ENCODE measurements at regions not wholly inside any gene's neighbourhood (a gene's known extent, or its start where the extent isn't known, plus 50 kb on each side); places are given as distances from the start of the nearest gene placed in this dataset.

GRCh38 chr21:24294171-24294570, 1313.1 kb downstream of the MRPL39 start:
- no peak for DNase-seq (ENCODE audit: low read depth in 2 of 3, low spot score in 2 of 3)

DNA sequence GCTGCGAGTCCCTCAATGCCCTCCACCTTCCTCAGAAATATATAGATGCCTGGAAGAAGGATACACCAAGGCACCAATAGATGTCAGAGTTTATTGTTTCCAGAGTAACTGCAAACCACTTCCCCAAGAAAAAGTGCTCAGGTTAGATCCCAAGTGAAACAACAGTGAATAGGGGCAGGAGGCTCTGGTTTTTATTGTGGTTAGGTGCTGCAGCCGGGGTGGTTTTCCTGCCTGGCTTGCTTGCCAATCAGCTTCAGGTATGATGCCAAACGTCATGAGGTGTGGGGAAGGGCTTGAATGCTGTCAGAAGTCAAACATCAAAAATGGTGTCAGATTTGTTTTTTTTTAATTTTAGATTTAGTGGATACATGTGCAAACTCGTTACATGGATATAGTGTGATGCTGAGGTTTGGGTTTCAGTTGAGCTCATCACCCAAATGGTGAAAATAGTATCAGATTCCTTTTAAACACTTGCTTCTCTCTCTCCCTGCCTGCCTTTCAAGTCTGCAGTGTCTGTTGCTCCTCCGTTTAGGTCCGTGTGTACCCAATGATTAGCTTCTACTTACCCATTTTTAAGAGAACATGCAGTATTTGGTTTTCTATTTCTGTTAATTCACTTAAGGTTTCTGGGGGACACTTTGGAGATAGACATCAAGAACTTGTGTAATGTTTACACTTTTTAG, 1317.0 kb downstream of the MRPL39 start:
- DNase-seq (ENCODE audit: low read depth in 2 of 3, low spot score in 2 of 3): peak in 2 of 3 donors; percentile 13 to 46

GRCh38 chr21:24289539-24289938, 1317.7 kb downstream of the MRPL39 start:
- DNase-seq (ENCODE audit: low read depth in 2 of 3, low spot score in 2 of 3): no peak

GRCh38 chr21:24280596-24280995, 1326.7 kb downstream of the MRPL39 start:
- DNase-seq (ENCODE audit: low read depth in 2 of 3, low spot score in 2 of 3): no peak

GRCh38 chr21:24278711-24279110, 1328.6 kb downstream of the MRPL39 start:
- peak in 1 of 3 donors; percentile 46 for DNase-seq (ENCODE audit: low read depth in 2 of 3, low spot score in 2 of 3)

GRCh38 chr21:24276204-24276603, 1331.1 kb downstream of the MRPL39 start:
- no peak for DNase-seq (ENCODE audit: low read depth in 2 of 3, low spot score in 2 of 3)

- DNase-seq (ENCODE audit: low read depth in 2 of 3, low spot score in 2 of 3): no peak
These were observed 1331.7 kb downstream of the MRPL39 start for GRCh38 chr21:24275616-24276015.

- peak in 2 of 3 donors; percentile 77 to 93 for DNase-seq (ENCODE audit: low read depth in 2 of 3, low spot score in 2 of 3)
These were observed 1334.8 kb downstream of the MRPL39 start for GRCh38 chr21:24272521-24272938.

DNA sequence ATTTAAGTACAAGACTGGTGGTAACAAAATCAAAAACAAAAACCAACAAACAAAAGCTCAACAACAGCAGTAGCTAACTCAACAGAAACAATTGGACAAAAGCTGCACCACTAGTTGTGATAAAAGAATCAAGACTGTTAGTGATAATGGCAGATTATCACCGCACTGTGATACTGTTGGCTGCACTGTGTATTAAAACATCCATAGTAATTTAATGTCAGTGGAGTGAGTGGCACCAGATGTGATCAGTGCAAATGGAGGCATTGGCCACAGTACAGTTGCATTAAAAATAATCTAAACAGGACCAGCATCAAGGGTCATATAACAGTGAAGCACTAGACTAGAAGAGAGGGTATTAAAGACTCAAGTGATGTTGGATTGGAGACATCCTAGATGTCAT, 1341.3 kb downstream of the MRPL39 start:
- DNase-seq (ENCODE audit: low read depth in 2 of 3, low spot score in 2 of 3): no peak

DNA sequence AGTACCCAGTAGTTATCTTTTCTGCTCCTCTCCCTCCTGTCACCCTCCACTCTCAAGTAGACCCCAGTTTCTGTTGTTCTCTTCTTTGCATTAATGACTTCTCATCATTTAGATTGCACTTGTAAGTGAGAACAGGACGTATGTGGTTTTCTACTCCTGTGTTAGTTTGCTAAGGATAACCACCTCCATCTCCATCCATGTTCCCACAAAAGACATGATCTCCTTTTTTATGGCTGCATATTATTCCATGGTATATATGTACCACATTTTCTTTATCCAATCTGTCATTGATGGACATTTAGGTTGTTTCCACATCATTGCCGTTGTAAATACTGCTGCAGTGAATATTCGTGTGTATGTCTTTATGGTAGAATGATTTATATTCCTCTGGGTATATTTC, 1346.5 kb downstream of the MRPL39 start:
- no peak for DNase-seq (ENCODE audit: low read depth in 2 of 3, low spot score in 2 of 3)

DNA sequence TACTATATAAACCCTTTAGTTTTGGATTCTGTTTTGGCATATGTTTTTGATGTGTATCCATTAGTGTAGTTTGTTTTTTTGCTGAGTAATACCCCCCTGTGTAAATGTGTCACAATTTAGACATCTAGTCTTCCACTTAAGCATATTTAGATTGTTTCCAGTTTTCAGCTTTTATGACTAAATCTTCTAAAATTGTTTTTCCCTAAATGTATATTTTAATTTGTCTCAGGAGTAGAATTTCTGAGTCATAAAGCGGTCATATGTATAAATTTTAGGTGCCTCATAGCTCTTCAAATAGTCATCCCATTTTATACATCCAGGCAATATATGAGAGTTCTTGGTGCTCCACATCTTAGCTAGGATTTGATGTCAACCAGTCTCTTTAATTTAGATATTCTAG, 1348.0 kb downstream of the MRPL39 start:
- DNase-seq (ENCODE audit: low read depth in 2 of 3, low spot score in 2 of 3): no peak

DNA sequence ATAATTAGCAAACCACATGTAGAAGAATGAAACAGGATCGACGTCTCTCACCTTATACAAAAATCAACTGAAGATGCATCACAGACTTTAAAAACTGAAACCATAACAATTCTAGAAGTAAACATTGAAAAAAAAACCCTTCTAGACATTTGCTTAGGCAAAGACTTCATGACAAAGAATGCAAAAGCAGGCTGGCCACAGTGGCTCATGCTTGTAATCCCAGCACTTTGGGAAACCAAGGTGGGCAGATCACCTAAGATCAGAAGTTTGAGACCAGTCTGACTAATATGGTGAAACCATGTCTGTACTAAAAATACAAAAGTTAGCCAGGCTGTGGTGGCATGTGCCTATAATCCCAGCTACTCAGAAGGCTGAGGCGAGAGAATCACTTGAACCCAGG, 1351.7 kb downstream of the MRPL39 start:
- no peak for DNase-seq (ENCODE audit: low read depth in 2 of 3, low spot score in 2 of 3)

GRCh38 chr21:24225431-24225830, 1381.8 kb downstream of the MRPL39 start:
- no peak for DNase-seq (ENCODE audit: low read depth in 2 of 3, low spot score in 2 of 3)

- DNase-seq (ENCODE audit: low read depth in 2 of 3, low spot score in 2 of 3): no peak
These were observed 1382.9 kb downstream of the MRPL39 start for GRCh38 chr21:24224422-24224821.

GRCh38 chr21:24223624-24224023, 1383.7 kb downstream of the MRPL39 start:
- no peak for DNase-seq (ENCODE audit: low read depth in 2 of 3, low spot score in 2 of 3)

DNA sequence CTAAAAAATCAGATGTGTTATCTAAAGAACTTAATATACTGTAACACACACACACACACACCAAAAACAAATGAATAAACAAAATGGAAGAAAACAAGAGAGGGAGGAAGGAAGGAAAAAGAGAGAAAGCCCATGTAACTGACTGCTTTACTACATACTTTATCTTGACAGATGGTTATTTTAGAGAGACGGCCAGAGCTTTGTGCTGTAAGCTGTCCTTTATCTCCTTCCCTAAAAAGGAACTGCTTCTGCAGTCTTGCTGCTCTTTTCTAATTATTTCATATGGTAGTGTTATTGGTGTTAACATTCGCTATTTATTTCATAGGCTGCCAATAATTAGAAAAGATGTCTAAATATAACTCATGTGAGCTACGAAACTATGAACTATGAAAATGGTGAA, 1384.6 kb downstream of the MRPL39 start:
- DNase-seq (ENCODE audit: low read depth in 2 of 3, low spot score in 2 of 3): no peak

DNA sequence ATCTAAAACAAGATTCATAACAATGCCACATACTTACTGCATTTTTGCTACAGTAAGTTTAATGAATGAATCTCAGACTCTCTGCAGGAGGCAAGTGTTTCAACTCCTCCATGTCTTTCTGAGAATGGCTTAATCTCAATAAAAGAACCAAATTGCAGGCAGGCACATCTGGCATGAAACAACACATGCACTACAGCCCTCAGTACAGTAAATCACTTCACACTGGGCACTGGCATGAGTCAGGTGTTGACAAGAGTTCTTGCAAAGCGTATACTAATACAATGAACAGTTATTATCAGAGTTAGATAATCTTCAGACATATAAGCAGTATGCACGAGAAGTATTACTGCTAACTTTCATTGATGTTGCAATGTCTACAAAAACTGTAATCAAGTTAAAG, 1386.8 kb downstream of the MRPL39 start:
- no peak for DNase-seq (ENCODE audit: low read depth in 2 of 3, low spot score in 2 of 3)

DNA sequence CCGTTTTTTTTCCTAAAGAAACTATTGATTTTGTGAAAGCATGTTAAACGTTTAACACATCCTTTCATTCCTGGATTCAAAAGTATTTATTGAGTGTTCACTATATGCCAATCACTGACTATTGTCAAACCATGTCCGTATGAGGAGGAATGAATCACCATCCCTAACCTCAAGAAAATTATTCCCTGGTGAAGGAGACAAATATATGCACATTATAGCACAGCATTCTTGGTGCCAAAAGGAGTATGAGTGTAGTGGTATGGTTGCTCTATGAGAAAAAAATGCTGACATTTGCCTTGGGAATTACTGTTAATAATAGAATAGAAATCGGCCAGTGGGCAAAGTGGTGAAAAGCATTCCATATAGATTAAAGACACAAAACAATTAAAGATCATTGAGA, 1390.1 kb downstream of the MRPL39 start:
- DNase-seq (ENCODE audit: low read depth in 2 of 3, low spot score in 2 of 3): no peak

- no peak for DNase-seq (ENCODE audit: low read depth in 2 of 3, low spot score in 2 of 3)
These were observed 1397.2 kb downstream of the MRPL39 start for GRCh38 chr21:24210130-24210529.

DNA sequence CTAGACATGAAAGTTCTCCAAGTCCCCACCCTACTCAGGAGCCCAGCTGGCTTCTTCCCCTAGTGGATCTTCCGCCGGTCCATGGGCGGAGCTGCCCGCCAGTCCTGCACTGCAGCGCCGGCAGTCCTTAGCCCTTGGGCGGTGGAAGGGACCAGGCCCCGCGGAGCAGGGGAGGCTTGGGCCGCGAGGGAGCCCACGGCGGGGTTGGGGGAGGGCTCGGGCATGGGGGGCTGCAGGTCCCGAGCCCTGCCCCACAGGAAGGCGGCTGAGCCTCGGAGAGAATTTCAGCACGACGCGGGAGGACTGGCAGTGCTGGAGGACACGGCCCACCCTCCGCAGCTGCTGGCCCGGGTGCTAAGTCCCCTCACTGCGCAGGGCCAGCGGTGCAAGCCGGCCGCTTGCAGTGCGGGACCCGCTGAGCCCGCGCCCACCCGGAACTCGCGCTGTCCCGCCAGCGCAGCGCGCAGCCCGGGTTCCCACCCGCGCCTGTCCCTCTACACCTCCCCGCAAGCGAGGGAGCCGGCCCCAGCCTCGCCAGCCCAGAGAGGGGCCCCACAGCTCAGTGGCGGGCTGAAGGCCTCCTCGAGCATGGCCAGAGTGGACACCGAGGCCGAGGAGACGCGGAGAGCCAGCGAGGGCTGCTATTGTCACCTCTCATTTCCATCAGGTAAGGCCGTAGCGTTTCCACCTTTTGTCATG, 1398.6 kb downstream of the MRPL39 start:
- no peak for DNase-seq (ENCODE audit: low read depth in 2 of 3, low spot score in 2 of 3)

DNA sequence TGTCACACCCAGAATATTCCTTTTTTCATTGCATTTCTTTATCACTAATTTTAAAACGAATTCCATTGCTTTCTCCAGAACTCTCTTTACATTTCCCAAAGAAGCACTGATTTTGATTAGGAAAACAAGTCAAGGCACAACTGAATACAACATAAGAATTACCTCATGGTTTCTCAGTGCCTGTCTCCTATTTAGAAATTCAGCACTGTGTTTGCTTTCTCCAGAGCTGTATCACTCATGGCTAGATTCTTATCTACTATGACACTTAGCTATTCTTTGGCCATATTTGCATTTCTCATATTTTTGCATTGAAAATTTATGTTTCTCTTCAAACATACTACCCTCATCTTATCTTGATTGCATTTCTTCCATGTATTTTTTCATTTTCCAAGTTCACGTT, 1402.0 kb downstream of the MRPL39 start:
- DNase-seq (ENCODE audit: low read depth in 2 of 3, low spot score in 2 of 3): no peak

DNA sequence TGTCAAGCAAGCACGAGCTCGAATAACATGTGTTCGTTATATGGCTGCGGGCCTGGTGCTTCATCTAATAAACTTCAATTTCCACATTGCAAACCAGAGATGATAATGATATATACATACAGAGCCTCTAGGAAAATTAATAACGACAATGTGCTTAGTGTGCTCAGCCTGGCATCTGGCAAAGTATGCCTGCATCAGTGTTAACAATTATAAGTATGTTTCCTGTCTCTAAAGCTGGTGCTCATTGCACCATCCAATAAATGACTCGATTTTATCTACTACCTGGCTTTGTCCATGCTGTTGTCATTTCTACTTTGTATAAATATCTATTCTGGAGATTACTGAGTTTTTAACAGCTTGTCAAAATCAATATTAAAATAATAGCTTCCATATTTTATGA, 1402.6 kb downstream of the MRPL39 start:
- no peak for DNase-seq (ENCODE audit: low read depth in 2 of 3, low spot score in 2 of 3)
